ENCODE measurements at regions not wholly inside any gene's neighbourhood (a gene's known extent, or its start where the extent isn't known, plus 50 kb on each side); places are given as distances from the start of the nearest gene placed in this dataset.

DNA sequence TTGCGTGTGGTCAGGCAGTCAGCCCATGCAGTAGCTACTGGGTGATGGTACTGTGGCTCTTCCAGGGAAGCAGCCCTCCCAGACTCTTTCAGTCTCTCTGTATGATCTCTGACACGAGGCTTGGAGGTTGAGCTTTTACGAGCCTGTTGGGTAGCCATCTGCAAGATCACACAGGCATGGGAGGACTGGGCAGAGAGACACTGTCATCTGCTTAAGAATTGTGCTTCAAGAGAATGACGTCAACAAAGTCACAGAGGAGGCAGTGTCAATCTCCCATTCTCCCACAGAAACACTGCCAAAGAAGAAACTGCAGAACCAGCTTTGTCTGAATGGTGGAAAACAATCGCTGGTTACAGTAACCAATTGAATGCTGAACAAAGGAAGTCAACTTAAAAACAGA lies 78.4 kb upstream of the MC2R start:
- H2AFZ ChIP-seq (ENCODE audit: low read length): no peak overlapping the region
- H3K4me3 ChIP-seq (ENCODE audit: low read length): no peak overlapping the region
- H3K9me3 ChIP-seq (ENCODE audit: low read length): no peaks in the 10 kb centered on the region
- ChIA-PET CTCF (no interaction called here), POLR2A (ENCODE audit: unreplicated experiment) (no interaction called here)
- H3K9me2 ChIP-seq (replicated peaks; ENCODE audit: low read length): no peaks in the 10 kb centered on the region
- no peak overlapping the region for H3K27ac ChIP-seq (ENCODE audit: low read length)
- H3K9ac ChIP-seq (ENCODE audit: low read length): no peak overlapping the region
- TF ChIP-seq EZH2 (IDR thresholded peaks at IDR 0.05; ENCODE audit: low read length, unreplicated experiment) (no peak), CTCF (conservative IDR thresholded peaks at IDR 0.05; ENCODE audit: low read depth, low read length) (no peak), EZH2phosphoT487 (IDR thresholded peaks at IDR 0.05; ENCODE audit: borderline replicate concordance, low read length) (no peak)
- H3K4me1 ChIP-seq (ENCODE audit: insufficient read depth, low read length): no peaks in the 10 kb centered on the region
- H3K36me3 ChIP-seq (ENCODE audit: low read depth, low read length): no peaks in the 10 kb centered on the region
- H3F3A ChIP-seq (ENCODE audit: low read length, unreplicated experiment): no peaks in the 10 kb centered on the region
- no TSS peak for BruUV-seq (replicated peaks)
- no peak for ATAC-seq
- DNase-seq: no peak
- intact Hi-C loops (cut with micrococcal nuclease): no loop called here
- H3K4me2 ChIP-seq (ENCODE audit: low read length): no peak overlapping the region
- no peaks in the 10 kb centered on the region for H4K20me1 ChIP-seq (ENCODE audit: low read length)
- H3K79me2 ChIP-seq (ENCODE audit: low read length): no peaks in the 10 kb centered on the region
- peaks cover 37% of the 10 kb centered on the region for H3K27me3 ChIP-seq (ENCODE audit: low read length)

DNA sequence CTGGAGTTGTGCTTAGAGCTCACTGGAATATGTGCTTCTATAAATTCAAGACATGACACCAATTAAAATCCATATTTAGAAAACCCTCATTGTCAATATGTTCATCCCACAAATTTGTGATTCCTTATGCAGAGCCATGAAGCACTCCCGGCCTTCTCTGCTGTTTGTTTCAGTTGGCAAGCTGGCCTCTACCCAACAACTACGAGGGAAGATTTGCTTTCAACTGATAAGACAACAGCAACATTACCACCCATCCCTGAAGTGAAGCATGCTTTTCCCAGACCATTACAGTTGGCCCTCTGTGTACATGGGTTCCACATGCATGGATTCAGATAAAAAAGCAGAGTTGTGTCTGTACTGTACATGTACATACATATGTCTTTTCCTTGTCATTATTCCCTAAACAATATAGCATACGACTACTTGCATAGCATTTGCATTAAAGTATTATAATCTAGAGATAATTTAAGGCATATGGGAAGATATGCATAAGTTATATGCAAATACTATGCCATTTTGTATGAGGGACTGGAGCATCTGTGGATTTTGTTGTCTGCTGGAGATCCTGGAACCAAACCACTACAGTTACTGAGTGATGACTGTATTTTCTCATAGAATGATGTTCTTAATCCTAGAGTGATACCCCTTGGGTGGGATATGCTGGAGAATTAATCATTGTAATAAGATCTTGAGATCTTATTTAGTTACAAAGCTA lies 77.6 kb upstream of the MC2R start:
- CTCF ChIA-PET: no interaction called here
- TF ChIP-seq CTCF (conservative IDR thresholded peaks at IDR 0.05; ENCODE audit: low read depth, low read length): no peak
- no peak for TF ChIP-seq EZH2phosphoT487 (IDR thresholded peaks at IDR 0.05; ENCODE audit: borderline replicate concordance, low read length)
- no peak for TF ChIP-seq EZH2 (IDR thresholded peaks at IDR 0.05; ENCODE audit: low read length, unreplicated experiment)
- Histone ChIP-seq H3K9ac (ENCODE audit: low read length) (no peak overlapping the region), H2AFZ (ENCODE audit: low read length) (no peak overlapping the region), H4K20me1 (ENCODE audit: low read length) (no peaks in the 10 kb centered on the region), H3K79me2 (ENCODE audit: low read length) (no peaks in the 10 kb centered on the region), H3K4me2 (ENCODE audit: low read length) (no peak overlapping the region), H3K4me3 (ENCODE audit: low read length) (no peak overlapping the region), H3K36me3 (ENCODE audit: low read depth, low read length) (no peaks in the 10 kb centered on the region), H3K9me3 (ENCODE audit: low read length) (no peaks in the 10 kb centered on the region), H3F3A (ENCODE audit: low read length, unreplicated experiment) (no peaks in the 10 kb centered on the region), H3K4me1 (ENCODE audit: insufficient read depth, low read length) (no peaks in the 10 kb centered on the region), H3K27ac (ENCODE audit: low read length) (no peak overlapping the region), H3K27me3 (ENCODE audit: low read length) (peaks cover 31% of the 10 kb centered on the region; the same call in 1 of the 2 replicates), H3K9me2 (replicated peaks; ENCODE audit: low read length) (no peaks in the 10 kb centered on the region)
- no TSS peak for BruUV-seq (replicated peaks)
- DNase-seq: no peak
- POLR2A ChIA-PET (ENCODE audit: unreplicated experiment): no interaction called here
- intact Hi-C loops (cut with micrococcal nuclease): no loop called here
- no peak for ATAC-seq

GRCh38 chr18:13989199-13989598 lies 73.9 kb upstream of the MC2R start:
- Histone ChIP-seq H3K4me3 (ENCODE audit: low read length) (no peak overlapping the region), H3K4me1 (ENCODE audit: insufficient read depth, low read length) (no peaks in the 10 kb centered on the region), H3K4me2 (ENCODE audit: low read length) (no peak overlapping the region), H3K27me3 (ENCODE audit: low read length) (peaks cover 6% of the 10 kb centered on the region; the same call in 1 of the 2 replicates), H3K36me3 (ENCODE audit: low read depth, low read length) (no peaks in the 10 kb centered on the region), H3K9me2 (replicated peaks; ENCODE audit: low read length) (no peaks in the 10 kb centered on the region), H3K79me2 (ENCODE audit: low read length) (no peaks in the 10 kb centered on the region), H3K9ac (ENCODE audit: low read length) (no peak overlapping the region), H3K9me3 (ENCODE audit: low read length) (no peaks in the 10 kb centered on the region), H4K20me1 (ENCODE audit: low read length) (no peaks in the 10 kb centered on the region), H3K27ac (ENCODE audit: low read length) (no peak overlapping the region), H2AFZ (ENCODE audit: low read length) (no peak overlapping the region), H3F3A (ENCODE audit: low read length, unreplicated experiment) (no peaks in the 10 kb centered on the region)
- POLR2A ChIA-PET (ENCODE audit: unreplicated experiment): no interaction called here
- intact Hi-C loops (cut with micrococcal nuclease): no loop called here
- no peak for TF ChIP-seq CTCF (conservative IDR thresholded peaks at IDR 0.05; ENCODE audit: low read depth, low read length)
- TF ChIP-seq EZH2 (IDR thresholded peaks at IDR 0.05; ENCODE audit: low read length, unreplicated experiment): no peak
- TF ChIP-seq EZH2phosphoT487 (IDR thresholded peaks at IDR 0.05; ENCODE audit: borderline replicate concordance, low read length): no peak
- ATAC-seq (no peak), DNase-seq (no peak)
- CTCF ChIA-PET: no interaction called here
- BruUV-seq (replicated peaks): no TSS peak
